RWPE1 (cell line): ENCODE measurements at regions not wholly inside any gene's neighbourhood (a gene's known extent, or its start where the extent isn't known, plus 50 kb on each side); places are given as distances from the start of the nearest gene placed in this dataset.

ENCODE experiments used
- CTCF ChIA-PET: fragments of 350-600 bp; sonication (Branson Sonifier 250); formaldehyde crosslinking; extraction: SDS; loops from one replicate; lab custom pipeline; 2021; lab: Yijun Ruan, JAX
- POLR2A ChIA-PET: fragments of 400-600 bp; formaldehyde crosslinking; extraction: SDS; loops from one replicate; lab custom pipeline; 2020; ENCODE audit warnings: antibody characterized with exemption; ENCODE audit not compliant: low non-redundant PET; lab: Yijun Ruan, JAX
- DNase-seq: peaks from one replicate; pipeline ENCODE4 v3.0.0; 2012; ENCODE audit warnings: low spot score
- H3K27ac ChIP-seq: fragments of 450-650 bp; 2 replicates; pipeline ENCODE4 v1.5.1; 2017
- CTCF ChIP-seq: fragments of 450-650 bp; conservative IDR thresholded peaks from 2 replicates; pipeline ENCODE4 v1.5.1; 2017; ENCODE audit warnings: low read depth, mild to moderate bottlenecking

DNA sequence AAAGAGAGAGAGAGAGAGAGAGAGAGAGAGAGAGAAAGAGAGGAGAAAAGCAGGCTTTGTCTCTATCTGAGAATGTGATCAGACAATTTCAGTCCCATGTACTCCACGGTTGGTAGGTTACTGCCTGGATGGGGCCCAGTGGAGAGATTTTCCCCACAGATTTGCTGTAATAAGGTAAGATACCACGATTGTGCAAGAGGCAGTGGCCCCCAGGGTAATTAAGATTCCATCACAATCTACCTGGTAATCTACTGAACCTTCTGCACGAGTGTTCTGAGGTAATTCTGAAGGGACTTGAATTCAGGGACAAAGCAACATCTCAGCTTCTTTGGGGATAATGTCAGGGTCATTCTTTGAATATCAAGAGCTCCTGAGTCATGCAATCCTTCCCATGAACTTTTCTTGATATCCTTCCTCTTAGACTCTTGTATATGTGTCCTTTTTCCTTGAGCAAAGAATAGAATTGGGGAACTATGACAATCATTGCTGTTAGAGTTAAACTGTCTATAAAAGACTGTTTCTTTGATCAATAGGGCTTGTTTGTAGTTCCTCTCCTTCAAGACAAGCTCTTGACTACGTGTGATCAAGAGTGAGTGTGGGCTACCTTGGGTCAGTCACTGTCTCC lies 306.6 kb downstream of the MAF start:
- ChIA-PET POLR2A (no interaction called here), CTCF (no interaction called here)
- no peak for DNase-seq
- no peak overlapping the region for H3K27ac ChIP-seq
- TF ChIP-seq CTCF = no peak

DNA sequence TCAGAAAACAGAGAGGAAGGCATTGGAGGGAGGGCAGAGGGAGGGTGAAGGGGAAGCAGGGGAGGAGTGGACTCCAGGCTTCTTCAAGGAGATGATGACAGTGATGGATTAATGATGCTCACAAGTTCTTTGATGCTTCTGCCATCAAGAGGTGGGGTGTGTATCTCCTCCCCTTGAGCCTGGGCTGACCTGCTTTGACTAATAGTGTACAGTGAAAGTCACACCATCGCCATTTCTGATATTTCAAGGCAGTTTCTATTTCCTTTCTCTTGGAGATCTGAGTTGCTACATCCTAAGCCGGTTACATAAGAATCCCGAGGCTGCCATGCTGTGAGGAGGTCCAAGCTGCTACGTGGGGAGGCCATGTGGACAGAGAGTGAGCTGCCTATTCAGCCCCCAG lies 312.5 kb downstream of the MAF start:
- TF ChIP-seq CTCF = no peak
- POLR2A ChIA-PET = no interaction called here
- CTCF ChIA-PET = no interaction called here
- no peak for DNase-seq
- H3K27ac ChIP-seq = no peak overlapping the region

- no peak overlapping the region for H3K27ac ChIP-seq
- DNase-seq = no peak
- TF ChIP-seq CTCF = no peak
- ChIA-PET CTCF (no interaction called here), POLR2A (no interaction called here)
Measured at GRCh38 chr16:79287424-79287917, 313.1 kb downstream of the MAF start.

- DNase-seq = no peak
- ChIA-PET POLR2A (interaction anchor here (0.5 kb wide), 1 partner anchor 13 kb away, joined by 5 read pairs; no protein-coding TSS in a partner anchor), CTCF (no interaction called here)
- H3K27ac ChIP-seq = no peak overlapping the region
- no peak for TF ChIP-seq CTCF
Measured at GRCh38 chr16:79286646-79287423, 313.7 kb downstream of the MAF start.

GRCh38 chr16:79284766-79285165 lies 315.8 kb downstream of the MAF start:
- no peak for TF ChIP-seq CTCF
- ChIA-PET CTCF (no interaction called here), POLR2A (no interaction called here)
- H3K27ac ChIP-seq = no peak overlapping the region
- no peak for DNase-seq

GRCh38 chr16:79283578-79283977 lies 317.0 kb downstream of the MAF start:
- no peak for TF ChIP-seq CTCF
- ChIA-PET CTCF (no interaction called here), POLR2A (no interaction called here)
- no peak for DNase-seq
- no peak overlapping the region for H3K27ac ChIP-seq
